A673 (cell line): ENCODE measurements at regions not wholly inside any gene's neighbourhood (a gene's known extent, or its start where the extent isn't known, plus 50 kb on each side); places are given as distances from the start of the nearest gene placed in this dataset.

Experiments used
- CTCF ChIP-seq: fragments of 300-800, 200-600 bp; sonication (generic); conservative IDR thresholded peaks from 2 replicates; pipeline ENCODE4 v1.5.1; 2017; ENCODE audit warnings: low read depth, mild to moderate bottlenecking, antibody characterized with exemption, low read length, moderate library complexity, mixed read lengths
- EZH2 ChIP-seq: fragments of 200-600 bp; sonication (generic); IDR thresholded peaks from 2 replicates; pipeline ENCODE4 v1.6.1; 2017; ENCODE audit warnings: borderline replicate concordance, low read depth, mild to moderate bottlenecking, mixed read lengths, antibody characterized with exemption, low read length; ENCODE audit not compliant: poor library complexity, severe bottlenecking

DNA sequence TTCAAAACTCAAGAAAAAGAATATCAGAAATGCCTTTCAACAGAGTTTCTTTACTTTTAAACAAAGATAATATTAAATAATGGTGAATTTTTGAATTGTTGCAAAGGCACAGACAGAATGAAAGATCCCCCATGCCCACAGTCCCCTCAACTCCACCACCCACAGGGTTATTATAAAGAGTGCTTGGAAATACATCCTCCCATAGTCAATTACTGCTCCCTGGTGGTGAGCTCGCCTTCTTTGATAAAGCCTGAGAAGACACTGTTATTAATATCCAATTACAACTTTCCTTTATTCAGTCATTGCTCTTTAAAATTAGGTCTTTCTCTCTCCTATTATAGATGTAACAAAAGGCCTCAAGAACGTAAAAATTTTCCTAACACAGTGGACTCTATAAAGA is 490.2 kb upstream of the RORB start:
- TF ChIP-seq CTCF, result peak; percentile 23; the same call in 1 of the 2 replicates
- TF ChIP-seq EZH2, result no peak
